HepG2 (cell line): ENCODE measurements at regions not wholly inside any gene's neighbourhood (a gene's known extent, or its start where the extent isn't known, plus 50 kb on each side); places are given as distances from the start of the nearest gene placed in this dataset.

Source experiments
- GPN1 ChIP-seq: sonication (generic); formaldehyde crosslinking; IDR thresholded peaks from 2 replicates; pipeline ENCODE4 v1.5.1; 2020; ENCODE audit warnings: missing genetic modification reagents, borderline replicate concordance
- HDAC1 ChIP-seq: sonication (generic); formaldehyde crosslinking; IDR thresholded peaks from 2 replicates; pipeline ENCODE4 v1.5.1; 2020; ENCODE audit warnings: mild to moderate bottlenecking, missing genetic modification reagents
- HNF4A ChIP-seq: sonication (generic); formaldehyde crosslinking; IDR thresholded peaks from 2 replicates; pipeline ENCODE4 v1.4.0; 2020; ENCODE audit warnings: missing genetic modification reagents
- JUN ChIP-seq: sonication (generic); formaldehyde crosslinking; IDR thresholded peaks from 2 replicates; pipeline ENCODE4 v1.4.0; 2020; ENCODE audit warnings: mild to moderate bottlenecking, missing genetic modification reagents
- TCF7 ChIP-seq: sonication (generic); IDR thresholded peaks from 2 replicates; pipeline ENCODE4 v1.6.1; 2016; ENCODE audit warnings: antibody characterized with exemption, low read depth
- ZBTB1 ChIP-seq: sonication (generic); formaldehyde crosslinking; IDR thresholded peaks from 2 replicates; pipeline ENCODE4 v1.4.0; 2020; ENCODE audit warnings: missing genetic modification reagents, borderline replicate concordance
- ZNF652 ChIP-seq: IDR thresholded peaks from 2 replicates; pipeline ENCODE4 v1.6.1; 2016; ENCODE audit warnings: low read depth, borderline replicate concordance
- TF ChIP-seq, protein P1 (sequence below): sonication (generic); formaldehyde crosslinking; conservative IDR thresholded peaks from 2 replicates; pipeline ENCODE4 v1.4.0; 2020; ENCODE audit warnings: mild to moderate bottlenecking, missing genetic modification reagents, moderate library complexity
- TF ChIP-seq, protein P2 (sequence below): IDR thresholded peaks from 2 replicates; pipeline ENCODE4 v1.6.1; 2016
- TF ChIP-seq, protein P3 (sequence below): IDR thresholded peaks from 2 replicates; pipeline ENCODE4 v1.6.1; 2016; ENCODE audit warnings: low read depth
- TF ChIP-seq, protein P4 (sequence below): IDR thresholded peaks from 2 replicates; pipeline ENCODE4 v1.6.1; 2012; ENCODE audit warnings: low read length, improper control_type of control experiment
- TF ChIP-seq, protein P5 (sequence below): sonication (generic); formaldehyde crosslinking; IDR thresholded peaks from 2 replicates; pipeline ENCODE4 v1.4.0; 2020; ENCODE audit warnings: missing genetic modification reagents
- TF ChIP-seq, protein P6 (sequence below): IDR thresholded peaks from 2 replicates; pipeline ENCODE4 v1.6.1; 2016; ENCODE audit warnings: missing compliant biosample characterization, missing genetic modification reagents, borderline replicate concordance

DNA sequence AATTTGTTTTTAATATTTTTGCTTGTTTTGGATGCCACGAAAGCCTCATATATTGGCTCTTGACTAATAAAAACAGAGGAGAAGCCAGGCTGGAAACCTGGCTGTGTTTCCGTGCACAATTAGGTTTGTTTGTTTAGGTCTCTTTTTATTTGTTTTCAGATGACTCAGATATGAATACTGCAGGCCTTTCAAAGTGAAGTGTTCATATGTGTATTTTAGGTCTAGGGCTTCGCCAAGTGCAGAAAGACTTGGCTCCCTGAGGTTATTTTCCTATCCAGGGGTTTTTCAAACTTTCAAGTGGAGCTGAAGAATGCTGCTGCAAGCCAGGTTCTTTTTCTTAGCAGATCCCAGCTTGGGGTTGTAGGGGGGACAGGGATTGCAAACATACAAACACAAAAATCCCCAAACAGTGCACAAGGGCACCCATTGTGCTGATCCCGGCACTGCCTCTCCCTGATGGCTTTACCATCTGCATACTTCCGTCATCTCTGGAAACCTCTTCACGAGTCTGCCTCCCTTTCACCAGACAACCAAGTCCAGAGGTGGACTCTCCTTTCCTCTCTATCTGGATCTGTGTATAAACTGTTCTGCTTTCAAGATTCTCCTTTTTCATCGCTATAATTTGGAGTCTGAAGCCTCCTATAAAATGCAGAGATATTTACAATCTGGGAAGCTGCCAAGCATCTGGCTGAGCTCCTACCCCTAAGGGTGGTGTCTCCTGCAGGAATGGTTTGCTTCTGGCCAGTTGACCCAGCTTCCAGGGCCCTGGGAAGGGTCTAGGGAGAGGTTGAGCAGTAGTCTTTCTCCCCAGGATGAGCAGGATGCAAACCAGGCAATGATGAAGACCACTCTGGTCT, 108.6 kb downstream of the SMIM20 start (continued):
- TF ChIP-seq, protein P1, sequence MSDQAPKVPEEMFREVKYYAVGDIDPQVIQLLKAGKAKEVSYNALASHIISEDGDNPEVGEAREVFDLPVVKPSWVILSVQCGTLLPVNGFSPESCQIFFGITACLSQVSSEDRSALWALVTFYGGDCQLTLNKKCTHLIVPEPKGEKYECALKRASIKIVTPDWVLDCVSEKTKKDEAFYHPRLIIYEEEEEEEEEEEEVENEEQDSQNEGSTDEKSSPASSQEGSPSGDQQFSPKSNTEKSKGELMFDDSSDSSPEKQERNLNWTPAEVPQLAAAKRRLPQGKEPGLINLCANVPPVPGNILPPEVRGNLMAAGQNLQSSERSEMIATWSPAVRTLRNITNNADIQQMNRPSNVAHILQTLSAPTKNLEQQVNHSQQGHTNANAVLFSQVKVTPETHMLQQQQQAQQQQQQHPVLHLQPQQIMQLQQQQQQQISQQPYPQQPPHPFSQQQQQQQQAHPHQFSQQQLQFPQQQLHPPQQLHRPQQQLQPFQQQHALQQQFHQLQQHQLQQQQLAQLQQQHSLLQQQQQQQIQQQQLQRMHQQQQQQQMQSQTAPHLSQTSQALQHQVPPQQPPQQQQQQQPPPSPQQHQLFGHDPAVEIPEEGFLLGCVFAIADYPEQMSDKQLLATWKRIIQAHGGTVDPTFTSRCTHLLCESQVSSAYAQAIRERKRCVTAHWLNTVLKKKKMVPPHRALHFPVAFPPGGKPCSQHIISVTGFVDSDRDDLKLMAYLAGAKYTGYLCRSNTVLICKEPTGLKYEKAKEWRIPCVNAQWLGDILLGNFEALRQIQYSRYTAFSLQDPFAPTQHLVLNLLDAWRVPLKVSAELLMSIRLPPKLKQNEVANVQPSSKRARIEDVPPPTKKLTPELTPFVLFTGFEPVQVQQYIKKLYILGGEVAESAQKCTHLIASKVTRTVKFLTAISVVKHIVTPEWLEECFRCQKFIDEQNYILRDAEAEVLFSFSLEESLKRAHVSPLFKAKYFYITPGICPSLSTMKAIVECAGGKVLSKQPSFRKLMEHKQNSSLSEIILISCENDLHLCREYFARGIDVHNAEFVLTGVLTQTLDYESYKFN: 0 out of 2 replicates have a peak, but pooled peaks have one; percentile 16
- TF ChIP-seq GPN1 (no peak), ZBTB1 (CRISPR knock-in tag) (no peak), TCF7 (peak; percentile 44; the same call in 1 of the 2 replicates), HNF4A (CRISPR knock-in tag) (no peak), JUN (CRISPR knock-in tag) (no peak), HDAC1 (no peak), ZNF652 (CRISPR knock-in tag) (no peak)
- TF ChIP-seq, protein P2, sequence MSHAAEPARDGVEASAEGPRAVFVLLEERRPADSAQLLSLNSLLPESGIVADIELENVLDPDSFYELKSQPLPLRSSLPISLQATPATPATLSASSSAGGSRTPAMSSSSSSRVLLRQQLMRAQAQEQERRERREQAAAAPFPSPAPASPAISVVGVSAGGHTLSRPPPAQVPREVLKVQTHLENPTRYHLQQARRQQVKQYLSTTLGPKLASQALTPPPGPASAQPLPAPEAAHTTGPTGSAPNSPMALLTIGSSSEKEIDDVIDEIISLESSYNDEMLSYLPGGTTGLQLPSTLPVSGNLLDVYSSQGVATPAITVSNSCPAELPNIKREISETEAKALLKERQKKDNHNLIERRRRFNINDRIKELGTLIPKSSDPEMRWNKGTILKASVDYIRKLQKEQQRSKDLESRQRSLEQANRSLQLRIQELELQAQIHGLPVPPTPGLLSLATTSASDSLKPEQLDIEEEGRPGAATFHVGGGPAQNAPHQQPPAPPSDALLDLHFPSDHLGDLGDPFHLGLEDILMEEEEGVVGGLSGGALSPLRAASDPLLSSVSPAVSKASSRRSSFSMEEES (CRISPR knock-in tag): no peak
- TF ChIP-seq, protein P3, sequence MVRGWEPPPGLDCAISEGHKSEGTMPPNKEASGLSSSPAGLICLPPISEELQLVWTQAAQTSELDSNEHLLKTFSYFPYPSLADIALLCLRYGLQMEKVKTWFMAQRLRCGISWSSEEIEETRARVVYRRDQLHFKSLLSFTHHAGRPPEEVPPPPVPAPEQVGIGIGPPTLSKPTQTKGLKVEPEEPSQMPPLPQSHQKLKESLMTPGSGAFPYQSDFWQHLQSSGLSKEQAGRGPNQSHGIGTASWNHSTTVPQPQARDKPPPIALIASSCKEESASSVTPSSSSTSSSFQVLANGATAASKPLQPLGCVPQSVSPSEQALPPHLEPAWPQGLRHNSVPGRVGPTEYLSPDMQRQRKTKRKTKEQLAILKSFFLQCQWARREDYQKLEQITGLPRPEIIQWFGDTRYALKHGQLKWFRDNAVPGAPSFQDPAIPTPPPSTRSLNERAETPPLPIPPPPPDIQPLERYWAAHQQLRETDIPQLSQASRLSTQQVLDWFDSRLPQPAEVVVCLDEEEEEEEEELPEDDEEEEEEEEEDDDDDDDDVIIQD (CRISPR knock-in tag): no peak
- TF ChIP-seq, protein P4, sequence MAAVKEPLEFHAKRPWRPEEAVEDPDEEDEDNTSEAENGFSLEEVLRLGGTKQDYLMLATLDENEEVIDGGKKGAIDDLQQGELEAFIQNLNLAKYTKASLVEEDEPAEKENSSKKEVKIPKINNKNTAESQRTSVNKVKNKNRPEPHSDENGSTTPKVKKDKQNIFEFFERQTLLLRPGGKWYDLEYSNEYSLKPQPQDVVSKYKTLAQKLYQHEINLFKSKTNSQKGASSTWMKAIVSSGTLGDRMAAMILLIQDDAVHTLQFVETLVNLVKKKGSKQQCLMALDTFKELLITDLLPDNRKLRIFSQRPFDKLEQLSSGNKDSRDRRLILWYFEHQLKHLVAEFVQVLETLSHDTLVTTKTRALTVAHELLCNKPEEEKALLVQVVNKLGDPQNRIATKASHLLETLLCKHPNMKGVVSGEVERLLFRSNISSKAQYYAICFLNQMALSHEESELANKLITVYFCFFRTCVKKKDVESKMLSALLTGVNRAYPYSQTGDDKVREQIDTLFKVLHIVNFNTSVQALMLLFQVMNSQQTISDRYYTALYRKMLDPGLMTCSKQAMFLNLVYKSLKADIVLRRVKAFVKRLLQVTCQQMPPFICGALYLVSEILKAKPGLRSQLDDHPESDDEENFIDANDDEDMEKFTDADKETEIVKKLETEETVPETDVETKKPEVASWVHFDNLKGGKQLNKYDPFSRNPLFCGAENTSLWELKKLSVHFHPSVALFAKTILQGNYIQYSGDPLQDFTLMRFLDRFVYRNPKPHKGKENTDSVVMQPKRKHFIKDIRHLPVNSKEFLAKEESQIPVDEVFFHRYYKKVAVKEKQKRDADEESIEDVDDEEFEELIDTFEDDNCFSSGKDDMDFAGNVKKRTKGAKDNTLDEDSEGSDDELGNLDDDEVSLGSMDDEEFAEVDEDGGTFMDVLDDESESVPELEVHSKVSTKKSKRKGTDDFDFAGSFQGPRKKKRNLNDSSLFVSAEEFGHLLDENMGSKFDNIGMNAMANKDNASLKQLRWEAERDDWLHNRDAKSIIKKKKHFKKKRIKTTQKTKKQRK: no peak
- TF ChIP-seq, protein P5, sequence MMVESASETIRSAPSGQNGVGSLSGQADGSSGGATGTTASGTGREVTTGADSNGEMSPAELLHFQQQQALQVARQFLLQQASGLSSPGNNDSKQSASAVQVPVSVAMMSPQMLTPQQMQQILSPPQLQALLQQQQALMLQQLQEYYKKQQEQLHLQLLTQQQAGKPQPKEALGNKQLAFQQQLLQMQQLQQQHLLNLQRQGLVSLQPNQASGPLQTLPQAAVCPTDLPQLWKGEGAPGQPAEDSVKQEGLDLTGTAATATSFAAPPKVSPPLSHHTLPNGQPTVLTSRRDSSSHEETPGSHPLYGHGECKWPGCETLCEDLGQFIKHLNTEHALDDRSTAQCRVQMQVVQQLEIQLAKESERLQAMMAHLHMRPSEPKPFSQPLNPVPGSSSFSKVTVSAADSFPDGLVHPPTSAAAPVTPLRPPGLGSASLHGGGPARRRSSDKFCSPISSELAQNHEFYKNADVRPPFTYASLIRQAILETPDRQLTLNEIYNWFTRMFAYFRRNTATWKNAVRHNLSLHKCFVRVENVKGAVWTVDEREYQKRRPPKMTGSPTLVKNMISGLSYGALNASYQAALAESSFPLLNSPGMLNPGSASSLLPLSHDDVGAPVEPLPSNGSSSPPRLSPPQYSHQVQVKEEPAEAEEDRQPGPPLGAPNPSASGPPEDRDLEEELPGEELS (CRISPR knock-in tag): peak; percentile 77
- TF ChIP-seq, protein P6, sequence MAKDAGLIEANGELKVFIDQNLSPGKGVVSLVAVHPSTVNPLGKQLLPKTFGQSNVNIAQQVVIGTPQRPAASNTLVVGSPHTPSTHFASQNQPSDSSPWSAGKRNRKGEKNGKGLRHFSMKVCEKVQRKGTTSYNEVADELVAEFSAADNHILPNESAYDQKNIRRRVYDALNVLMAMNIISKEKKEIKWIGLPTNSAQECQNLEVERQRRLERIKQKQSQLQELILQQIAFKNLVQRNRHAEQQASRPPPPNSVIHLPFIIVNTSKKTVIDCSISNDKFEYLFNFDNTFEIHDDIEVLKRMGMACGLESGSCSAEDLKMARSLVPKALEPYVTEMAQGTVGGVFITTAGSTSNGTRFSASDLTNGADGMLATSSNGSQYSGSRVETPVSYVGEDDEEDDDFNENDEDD (CRISPR knock-in tag): no peak
